NCI-H2171 (cell line): ENCODE measurements at regions not wholly inside any gene's neighbourhood (a gene's known extent, or its start where the extent isn't known, plus 50 kb on each side); places are given as distances from the start of the nearest gene placed in this dataset.
"Not testable (repeated sequence)": the region's sequence is repeated elsewhere in the genome, so short reads cannot be mapped to it uniquely, and the experiment has no call there.

Source experiments
- DNase-seq: peaks from one replicate; lab custom pipeline; 2025; lab: John Stamatoyannopoulos, UW

DNA sequence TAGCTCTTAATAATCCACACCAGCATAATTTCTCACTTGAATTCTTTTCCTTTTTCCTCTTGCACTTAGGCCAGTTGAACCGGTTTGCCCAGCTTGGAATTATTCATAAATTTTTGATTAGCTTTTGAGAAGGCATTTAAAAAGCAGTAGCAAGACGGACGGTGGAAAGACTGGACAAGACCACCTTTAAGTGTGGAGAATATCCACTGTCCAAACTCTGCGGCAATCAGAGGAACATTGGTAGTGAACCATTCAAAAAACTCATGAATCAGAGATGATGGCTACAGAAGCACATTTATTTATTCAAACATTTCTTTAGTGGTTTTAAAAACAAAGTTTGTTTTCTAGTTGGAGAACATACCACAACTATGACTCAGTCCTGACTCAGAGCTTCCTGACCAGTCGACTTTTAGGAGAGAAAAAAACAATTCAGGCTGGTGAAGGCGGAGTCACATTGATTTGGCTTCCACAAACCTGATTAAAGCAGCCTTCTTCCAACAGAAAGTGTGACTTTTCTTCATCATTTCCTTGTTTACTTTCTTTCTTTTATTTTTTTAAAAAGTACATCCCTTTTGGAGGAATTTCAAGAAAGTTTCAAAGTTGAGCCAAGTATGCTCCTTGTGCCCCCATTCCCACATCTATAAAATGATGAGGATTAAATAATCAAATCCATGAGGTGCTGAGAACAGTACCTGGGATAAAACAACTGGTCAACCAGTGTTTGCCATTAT, 128.8 kb downstream of the ADSS2 start:
- DNase-seq = no peak

DNA sequence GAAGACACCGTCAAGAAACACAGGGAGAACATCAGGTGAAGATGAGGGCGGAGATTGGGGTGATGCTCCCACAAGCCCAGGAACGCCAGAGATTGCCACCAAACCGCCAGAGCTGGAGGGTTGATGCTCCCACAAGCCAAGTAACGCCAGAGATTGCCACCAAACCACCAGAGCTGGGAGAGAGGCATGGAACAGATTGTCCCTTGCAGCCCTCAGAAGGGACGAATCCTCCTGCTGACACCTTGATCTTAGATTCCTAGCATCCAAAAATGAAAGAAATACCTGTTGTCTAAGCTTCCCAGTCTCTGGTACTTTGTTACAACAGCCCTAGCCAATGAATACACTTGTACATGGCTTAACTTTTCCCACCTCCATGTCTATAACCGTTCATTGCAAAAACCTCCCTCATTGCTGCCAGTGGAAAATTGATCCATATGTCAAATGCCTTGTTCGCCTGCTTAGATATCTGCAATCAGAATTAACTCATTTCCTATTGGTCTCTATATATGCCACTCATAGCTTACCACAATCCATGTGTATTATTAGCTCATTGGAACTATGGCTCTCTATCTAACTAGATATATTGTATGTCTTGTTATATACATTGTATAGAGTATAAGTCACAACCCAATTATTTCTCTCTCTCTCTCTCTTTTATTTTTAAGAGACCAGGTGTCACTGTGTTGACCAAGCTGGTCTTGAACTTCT, 127.4 kb downstream of the ADSS2 start:
- no peak for DNase-seq

DNA sequence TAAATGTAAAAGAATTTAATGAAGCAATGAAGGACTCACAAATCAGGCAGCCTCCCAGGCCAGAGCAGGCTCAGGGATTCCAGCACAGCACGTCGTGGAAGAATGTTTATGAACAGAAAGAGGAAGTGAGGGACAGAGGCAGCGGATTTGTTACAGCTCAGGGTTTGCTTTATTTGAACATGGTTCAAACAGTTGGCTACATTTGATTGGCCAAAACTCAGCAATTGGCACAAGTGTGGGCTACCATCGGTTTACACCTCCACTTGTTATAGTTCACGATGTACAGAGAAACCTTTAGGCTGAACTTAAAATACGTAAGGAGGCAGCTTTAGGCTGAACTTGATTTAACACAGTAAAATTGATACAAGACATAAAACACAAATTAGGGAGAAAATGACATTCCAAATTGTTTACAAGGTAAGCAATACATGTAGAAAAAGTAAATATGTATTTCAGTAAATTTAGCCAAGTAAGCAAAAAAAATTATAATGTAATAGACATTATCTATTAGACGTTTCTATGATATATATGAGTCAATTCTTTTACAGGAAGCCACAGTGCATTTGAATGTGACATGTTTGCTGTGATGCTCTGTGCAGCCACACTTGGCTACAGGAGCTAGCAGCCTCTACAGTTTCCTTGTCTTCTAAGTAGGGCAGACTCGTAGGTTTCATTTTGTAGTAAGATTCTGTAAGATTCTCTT, 126.5 kb downstream of the ADSS2 start:
- DNase-seq = no peak

DNA sequence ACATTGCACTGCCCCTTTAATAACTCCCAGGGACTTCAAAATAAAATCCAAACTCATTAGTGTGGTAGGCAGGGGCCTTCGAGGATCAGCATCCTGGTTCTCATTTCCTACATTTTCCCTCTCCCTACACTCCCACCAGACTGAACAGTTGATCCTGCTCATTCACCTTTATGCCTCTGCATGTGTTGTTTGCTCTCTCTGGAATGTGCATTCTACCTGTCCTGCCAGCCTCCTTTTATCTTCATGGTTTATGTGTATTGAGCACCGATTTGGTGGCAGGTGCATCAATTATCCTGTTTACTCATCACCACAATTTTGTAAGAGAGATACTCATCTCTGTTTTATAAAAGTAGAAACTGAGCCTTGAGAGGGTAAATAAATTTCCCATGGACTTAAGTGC, 125.0 kb downstream of the ADSS2 start:
- DNase-seq = no peak

DNA sequence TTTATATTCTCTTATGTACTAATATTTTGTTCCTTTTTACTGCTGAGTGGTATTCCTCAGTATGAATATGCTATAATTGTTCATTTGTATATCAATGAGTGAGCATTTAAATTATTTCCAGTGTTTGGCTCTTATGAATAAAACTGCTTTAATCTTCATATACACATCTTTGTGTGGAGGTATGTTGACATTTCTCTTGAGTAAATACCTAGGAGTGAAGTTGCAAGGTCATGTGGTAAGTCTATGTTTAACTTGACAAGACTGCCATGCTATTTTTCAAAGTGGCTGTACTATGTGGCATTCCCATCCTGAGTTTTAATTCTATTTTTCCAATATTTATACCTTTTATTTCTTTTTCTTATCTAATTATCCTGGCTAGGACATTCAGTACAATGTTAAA, 124.2 kb downstream of the ADSS2 start:
- DNase-seq = no peak

DNA sequence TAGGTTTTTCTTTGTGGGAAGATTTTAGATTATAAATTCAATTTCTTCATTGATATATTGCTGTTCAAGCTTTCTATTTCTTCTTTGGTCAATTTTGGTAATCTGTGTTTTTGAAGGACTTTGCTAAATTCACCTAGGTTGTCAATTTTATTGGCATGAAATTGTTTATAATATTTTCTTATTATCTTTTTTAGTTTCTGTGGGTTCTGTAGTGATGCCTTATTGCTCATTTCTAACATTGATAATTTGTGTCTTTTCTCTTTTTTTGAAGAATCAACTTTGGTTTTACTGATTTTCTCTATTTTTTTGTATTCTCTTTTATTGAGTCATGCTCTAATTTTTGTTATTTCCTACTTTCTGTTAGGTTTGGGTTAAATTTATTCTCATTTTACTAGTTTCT, 123.2 kb downstream of the ADSS2 start:
- no peak for DNase-seq

DNA sequence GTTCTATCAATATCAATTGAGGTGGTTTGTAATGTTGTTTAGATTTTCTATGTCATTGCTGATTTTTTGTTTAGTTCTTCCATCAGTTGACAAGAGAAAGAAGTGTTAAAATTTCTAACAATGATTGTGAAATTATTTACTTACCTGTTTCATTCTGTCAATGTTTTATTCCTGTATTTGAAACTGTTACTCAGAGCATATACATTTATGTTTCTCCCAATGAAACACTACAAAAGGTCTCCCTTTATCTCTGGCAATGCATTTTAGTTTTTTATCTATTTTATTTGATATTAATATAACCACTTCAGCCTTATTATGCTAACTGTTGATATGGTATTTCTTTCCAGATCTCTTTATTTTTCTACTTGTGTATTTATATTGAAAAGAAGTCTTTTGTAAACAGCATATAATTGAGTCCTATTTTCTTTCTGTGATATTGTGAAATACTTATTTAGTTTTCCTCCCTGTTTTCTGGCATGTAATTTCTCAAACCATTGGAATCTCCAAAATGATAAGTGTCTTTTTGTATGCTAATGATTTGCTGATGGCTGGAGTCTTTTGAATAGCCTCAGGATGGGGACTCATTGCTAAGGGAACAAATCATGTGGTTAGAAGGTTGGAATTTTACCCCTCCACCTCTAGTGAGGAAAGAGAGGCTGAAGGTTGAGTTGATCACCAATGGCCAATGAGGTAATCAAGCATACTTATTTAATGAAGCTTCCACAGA, 122.0 kb downstream of the ADSS2 start:
- DNase-seq = no peak

DNA sequence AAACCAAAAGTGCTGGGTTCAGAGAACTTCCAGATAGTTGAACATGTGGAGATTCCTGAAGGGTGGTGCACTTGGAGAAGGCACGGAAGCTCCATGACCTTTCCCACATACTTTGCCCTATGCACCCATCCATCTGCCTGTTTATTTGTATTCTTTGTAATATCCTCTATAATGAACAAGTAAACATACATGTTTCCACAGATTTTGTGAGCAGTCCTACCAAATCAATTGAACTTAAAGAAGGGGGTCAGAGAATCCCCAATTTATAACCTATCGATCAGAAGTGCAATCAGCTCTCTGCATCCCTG, 121.4 kb downstream of the ADSS2 start:
- DNase-seq = no peak

DNA sequence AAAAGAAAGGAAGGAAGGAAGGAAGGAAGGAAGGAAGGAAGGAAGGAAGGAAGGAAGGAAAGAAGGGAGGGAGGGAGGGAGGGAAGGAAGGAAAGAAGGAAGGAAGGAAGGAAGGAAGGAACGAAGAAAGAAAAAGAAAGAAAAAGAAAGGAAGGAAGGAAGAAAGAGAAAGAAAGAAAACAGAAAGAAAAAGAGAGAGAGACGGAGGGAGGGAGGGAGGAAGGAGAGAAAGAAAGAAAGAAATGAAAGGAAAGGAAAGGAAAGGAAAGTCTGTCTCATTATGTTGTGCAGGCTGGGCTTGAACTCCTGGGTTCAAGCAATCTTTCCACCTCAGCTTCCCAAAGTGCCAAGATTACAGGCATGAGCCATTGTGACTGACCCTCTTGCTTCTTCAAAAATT, 118.9 kb downstream of the ADSS2 start:
- DNase-seq = not testable (repeated sequence)

DNA sequence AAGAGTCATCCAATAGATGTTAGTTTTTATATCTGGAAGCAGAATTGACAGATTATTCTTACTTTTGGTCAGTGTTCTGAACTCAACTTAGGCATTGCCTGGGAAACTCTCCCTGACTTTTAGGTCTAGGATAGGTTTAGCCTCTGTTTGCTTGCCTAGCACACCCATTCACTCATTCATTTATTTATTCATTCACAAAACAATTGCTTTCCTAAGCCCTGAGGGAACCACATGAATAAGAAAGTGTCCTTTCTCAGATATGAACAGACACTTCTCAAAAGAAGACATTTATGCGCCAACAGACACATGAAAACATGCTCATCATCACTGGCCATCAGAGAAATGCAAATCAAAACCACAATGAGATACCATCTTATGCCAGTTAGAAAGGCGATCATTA, 117.4 kb downstream of the ADSS2 start:
- not testable (repeated sequence) for DNase-seq

DNA sequence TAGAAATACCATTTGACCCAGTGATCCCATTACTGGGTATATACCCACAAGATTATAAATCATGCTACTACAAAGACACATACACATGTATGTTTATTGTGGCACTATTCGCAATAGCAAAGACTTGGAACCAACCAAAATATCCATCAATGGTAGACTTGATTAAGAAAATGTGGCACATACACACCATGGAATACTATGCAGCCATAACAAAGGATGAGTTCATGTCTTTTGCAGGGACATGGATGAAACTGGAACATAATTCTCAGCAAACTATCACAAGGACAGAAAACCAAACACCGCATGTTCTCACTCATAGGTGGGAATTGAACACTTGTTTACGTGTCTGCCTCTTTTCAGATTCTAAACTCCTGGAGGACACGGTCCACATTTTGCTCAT, 116.9 kb downstream of the ADSS2 start:
- DNase-seq = not testable (repeated sequence)

DNA sequence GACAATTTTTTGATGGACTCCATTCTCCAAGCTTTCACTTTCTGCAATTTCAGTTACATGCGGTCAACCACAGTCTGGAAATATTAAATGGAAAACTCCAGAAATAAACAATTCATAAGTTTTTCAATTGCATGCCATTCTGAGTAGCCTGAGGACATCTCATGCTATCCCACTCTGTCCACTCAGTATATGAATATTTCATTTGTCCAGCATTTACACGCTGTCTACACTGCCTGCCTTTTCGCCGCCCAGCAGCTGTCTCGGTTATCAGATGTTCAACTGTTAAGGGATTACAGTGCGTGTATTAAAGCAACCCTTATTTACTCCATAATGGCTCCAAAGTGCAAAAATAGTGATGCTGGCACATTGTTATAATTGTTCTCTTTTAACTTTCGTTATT, 116.3 kb downstream of the ADSS2 start:
- DNase-seq = no peak

DNA sequence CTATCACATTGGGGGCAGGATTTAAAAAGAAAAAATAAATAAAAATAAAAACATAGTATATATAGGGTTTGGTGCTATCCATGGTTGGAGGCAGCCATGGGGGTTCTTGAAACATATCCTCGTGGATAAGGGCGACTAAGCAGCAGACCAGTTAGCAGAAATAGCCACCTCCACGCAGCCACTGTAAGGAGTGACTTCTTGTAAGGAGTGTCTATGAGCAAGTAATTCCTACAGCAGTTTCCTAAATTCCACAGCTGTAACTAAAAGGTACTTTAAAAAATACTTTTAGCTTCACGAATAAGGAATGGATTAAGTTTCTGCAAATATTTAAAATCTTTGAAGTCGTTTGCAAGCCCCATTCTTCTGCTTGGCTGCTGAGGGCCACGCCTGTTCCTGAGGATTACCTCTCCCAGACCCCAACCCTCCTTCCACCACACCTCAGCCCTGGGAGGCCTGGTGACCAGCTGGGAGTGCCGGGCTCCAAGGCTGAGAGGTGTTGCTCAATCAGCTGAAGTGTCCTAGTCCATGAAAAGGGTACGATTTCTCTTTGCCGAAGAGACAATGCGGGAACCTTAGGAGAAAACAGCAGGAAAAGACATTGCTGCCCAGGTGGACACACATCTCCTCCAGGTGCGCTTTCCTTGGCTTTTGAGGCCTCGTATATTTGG, 115.3 kb downstream of the ADSS2 start:
- DNase-seq = no peak

DNA sequence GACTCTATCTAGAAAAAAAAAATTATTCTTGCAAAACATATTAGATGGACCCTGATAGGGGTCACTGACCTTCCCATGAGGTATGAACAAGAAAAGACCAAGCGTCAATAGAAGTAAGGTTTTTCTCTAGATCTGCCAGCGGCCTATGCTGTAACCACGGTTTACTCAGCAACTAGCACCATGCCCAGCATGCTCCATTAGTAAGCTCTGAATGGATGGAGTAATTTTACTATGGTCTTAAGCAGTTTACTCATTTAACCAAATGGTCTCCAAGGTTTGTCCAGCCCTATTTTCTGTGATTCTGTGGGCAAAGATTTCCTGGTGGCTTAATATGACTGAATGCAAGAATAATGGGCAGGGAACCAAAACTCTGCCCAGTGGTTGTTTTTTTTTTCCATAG, 113.9 kb downstream of the ADSS2 start:
- peak; percentile 5 for DNase-seq

DNA sequence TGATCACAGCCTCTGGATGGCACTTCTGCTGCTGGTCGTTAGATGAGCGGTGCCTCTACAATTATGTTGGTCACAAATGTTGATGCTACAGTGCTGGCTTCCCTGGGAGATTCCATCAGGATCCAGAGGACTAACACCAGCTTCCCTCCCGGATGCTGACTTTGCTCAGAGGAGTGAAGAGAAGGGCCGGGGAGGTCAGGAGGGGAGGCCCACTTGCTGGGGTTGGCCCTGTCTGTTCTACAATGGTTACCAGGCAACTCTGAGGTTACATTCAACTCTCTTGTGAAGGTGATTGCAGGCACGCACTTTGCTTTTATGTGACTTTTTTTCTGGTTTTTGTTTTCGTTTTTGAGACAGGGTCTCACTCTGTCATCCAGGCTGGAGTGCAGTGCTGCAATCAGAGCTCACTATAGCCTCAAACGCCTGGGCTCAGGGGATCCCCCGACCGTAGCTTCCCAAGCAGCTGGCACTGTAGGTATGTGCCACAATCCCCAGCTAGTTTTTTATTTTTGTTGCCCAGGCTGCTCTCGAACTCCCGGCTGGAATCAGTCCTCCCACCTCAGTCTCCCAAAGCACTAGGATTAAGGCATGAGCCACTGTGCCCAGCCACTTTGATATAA, 112.5 kb downstream of the ADSS2 start:
- no peak for DNase-seq

DNA sequence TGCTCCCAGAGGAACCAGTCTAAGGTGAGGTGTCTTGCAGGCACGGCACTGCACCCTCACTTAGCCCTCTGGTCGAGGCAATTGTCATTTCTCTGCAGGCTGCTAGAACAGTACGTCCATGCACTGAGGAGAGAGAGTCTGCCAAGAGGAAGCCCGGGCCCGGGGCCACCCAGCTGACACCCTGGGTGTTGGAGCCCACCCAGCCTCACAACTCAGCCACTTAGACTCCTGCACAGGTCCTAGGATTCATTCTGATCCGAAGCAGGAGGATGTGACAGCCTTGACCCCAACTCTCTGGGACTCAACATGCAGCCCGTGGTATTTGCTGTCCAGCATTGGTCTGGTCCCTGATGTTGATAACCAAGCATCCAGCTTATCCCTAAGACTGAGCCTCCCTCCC, 111.9 kb downstream of the ADSS2 start:
- no peak for DNase-seq

DNA sequence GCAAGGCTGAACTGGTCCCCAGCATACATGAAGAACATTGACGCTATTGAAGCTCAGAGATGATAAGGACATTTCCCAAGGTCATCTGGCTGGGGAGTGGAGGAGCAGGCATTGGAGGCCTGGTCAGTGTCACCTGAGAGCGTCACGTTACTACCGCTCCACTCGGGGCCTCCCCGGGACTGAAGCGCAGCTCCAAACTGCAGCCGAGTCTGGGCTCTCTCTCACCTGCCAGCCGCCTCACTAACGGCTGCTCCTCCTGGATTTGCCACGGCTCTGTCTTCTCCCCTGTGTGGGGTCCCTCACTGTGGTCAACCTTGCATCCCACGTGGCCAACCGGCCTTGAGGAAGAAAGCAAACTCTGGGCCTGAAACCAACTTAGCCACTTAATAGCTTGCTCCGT, 111.3 kb downstream of the ADSS2 start:
- no peak for DNase-seq

DNA sequence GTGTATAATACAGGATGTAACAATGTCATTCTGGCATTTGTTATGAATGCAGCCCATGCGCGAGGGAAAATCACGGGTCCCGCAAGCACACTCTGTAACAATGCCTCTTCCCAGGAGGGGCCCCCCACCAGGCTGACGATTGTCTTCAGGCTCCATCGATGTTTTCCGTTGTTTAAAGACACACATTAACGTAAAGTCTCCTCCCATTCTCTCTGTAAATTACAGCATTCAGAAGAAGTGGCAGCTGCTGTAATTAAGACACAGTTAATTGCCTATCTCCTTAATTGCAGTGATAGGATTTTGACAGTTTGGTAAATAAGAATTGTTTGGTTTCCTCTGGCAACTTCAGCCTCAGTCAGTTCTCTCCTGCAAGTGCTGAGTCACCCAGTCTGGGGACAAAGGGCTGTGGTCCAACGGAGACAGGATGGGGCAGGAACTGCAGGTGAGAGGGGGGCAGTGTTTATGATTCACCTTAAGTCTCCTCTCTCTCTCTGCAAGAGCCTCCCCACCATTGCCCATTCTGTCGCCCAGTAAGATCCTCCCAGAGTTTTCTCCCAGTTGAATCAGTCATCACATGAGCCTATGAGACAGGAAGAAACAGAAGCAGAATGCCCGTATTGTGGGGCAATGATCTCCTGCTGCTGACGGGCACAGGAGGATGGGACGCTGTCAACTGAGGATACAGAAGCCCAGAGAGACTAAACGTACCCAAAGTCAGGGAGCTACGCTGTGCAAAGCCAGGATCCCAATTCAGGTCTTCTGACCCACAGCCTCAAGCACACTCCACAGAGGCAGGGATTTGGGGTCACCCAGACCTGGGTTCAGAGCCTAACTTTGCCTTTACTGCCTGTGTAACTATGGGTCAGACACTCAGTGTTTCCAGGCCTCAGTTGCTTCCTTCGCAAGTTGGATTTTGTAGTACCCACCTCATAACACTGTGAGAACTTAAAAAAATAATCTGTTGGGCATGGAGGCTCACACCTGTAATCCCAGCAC, 110.0 kb downstream of the ADSS2 start:
- no peak for DNase-seq

DNA sequence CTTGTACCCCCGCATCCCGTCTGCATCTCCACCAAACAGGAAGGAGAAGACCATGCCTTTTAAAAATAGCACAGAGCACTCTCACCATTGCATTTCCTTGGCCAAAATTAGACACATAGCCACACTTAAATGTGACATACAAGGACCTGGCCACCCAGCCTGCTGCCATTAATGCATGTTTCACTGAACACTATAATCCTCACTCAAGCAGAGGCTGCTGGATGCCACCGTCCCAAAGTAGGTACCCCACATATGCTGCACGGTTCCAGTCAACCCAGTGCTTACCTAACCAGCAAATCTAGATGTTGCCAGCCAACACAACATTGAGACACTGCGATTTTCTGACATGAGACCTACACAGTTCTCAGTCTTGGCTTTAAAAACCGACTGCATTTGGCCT, 107.7 kb downstream of the ADSS2 start:
- no peak for DNase-seq

DNA sequence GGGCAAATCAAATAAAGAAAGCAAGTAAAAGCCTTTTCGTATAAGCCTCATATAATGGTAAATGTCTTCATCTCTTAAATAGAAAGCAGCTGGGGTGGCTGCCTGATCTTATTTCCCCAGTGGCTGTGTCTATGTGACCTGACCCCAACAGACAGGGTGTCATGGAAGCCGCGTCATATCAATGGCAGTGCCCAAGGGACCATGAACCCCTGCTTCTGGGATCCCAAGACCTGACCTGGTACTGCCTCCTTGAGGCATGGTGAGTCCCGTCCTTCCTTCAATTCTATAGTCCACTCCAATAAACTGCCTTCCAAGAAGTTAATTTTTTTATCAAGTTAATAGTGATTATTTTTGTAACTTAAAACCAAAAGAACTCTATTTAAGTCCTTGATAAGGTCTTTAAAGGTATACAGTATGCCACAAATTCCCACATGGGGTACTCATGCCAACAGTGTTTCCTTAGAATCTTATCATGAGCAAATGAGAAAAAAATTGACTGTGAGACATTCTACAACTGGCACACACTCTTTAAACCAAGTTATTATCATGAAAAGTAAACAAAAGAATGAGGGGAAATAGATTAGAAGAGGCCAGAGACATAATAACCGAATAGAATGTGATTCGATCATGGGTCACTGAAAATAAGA, 104.6 kb downstream of the ADSS2 start:
- no peak for DNase-seq
